Thoracic aorta (tissue), 2 donors: ENCODE measurements at regions not wholly inside any gene's neighbourhood (a gene's known extent, or its start where the extent isn't known, plus 50 kb on each side); places are given as distances from the start of the nearest gene placed in this dataset.

ENCODE experiments used
- ATAC-seq: fragments of 150-250 bp; one replicate; pipeline ENCODE4 v1.8.0; 2017; ENCODE audit warnings: low read depth; ENCODE audit not compliant: insufficient number of reproducible peaks, low FRiP score
- DNase-seq: peaks from one replicate; pipeline ENCODE4 v3.0.0-alpha.2; 2020; ENCODE audit warnings: low spot score
- H3K27ac ChIP-seq, 2 donors: fragments of 200-600 bp; sonication (generic); 1 replicate in 1 of 2; 2 replicates in 1 of 2; pipeline ENCODE4 v1.5.1; 2016; ENCODE audit warnings: mild to moderate bottlenecking in 2 of 2, moderate library complexity in 2 of 2
- H3K27me3 ChIP-seq: fragments of 200-600 bp; sonication (generic); replicated peaks from 2 replicates; pipeline ENCODE4 v1.6.0; 2016; ENCODE audit warnings: mild to moderate bottlenecking; ENCODE audit not compliant: insufficient read depth
- H3K36me3 ChIP-seq: fragments of 200-600 bp; sonication (generic); one replicate; pipeline ENCODE4 v1.5.1; 2016
- H3K4me1 ChIP-seq, 2 donors: fragments of 200-600 bp; sonication (generic); 1 replicate in 1 of 2; 2 replicates in 1 of 2; pipeline versions ENCODE4 v1.5.1 to v1.6.0; 2016; ENCODE audit warnings: low read depth in 2 of 2, mild to moderate bottlenecking in 1 of 2; ENCODE audit not compliant: control insufficient read depth in 1 of 2
- H3K4me3 ChIP-seq: fragments of 200-600 bp; sonication (generic); 2 replicates; pipeline ENCODE4 v1.5.1; 2016; ENCODE audit warnings: mild to moderate bottlenecking
- H3K9me3 ChIP-seq: fragments of 200-600 bp; sonication (generic); 2 replicates; pipeline ENCODE4 v1.5.1; 2016
- TF ChIP-seq, protein P1 (sequence below): fragments of 200-600 bp; sonication (generic); IDR thresholded peaks from one replicate; pipeline ENCODE4 v1.5.1; 2019; ENCODE audit warnings: antibody characterized with exemption

DNA sequence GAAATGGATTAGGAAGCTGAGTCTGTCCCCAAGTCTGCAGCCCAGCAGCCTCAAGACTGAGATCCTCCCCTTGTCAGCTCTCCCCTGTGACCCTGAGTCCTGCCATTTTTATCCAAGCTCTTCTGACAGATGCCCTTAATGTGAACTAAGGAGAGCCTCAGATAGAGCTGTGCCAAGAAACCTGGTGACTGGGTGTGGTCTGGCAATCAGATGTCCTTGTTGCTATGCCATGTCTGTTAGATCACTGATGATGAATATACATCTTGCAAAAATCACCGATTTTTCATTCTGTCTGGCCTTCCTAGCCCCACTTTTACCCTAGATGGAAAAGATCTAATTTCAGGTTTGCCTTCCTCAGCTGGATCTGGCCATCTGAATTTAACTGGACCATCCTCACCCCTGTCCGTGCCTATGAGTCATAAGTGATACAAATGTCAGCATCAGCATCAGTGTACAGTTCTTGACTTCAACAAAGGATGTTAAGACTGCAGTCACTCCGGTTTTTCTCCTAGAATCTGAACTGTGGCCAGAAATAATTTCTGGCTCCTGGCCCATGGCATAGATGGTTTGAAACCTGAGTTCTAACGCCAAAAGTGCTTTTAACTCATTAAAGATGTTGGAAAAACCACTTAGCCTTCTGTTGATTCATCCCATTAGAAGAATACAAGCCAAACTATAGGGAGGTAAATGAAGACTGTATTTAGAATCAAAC lies 61.2 kb upstream of the GRIP1 start:
- Histone ChIP-seq H3K4me3 (no peak overlapping the region), H3K27ac (no peak overlapping the region), H3K4me1 (no peaks in the 10 kb centered on the region), H3K27me3 (no peaks in the 10 kb centered on the region), H3K9me3 (no peaks in the 10 kb centered on the region), H3K36me3 (no peaks in the 10 kb centered on the region)
- ATAC-seq (no peak), DNase-seq (no peak)
- TF ChIP-seq, protein P1, sequence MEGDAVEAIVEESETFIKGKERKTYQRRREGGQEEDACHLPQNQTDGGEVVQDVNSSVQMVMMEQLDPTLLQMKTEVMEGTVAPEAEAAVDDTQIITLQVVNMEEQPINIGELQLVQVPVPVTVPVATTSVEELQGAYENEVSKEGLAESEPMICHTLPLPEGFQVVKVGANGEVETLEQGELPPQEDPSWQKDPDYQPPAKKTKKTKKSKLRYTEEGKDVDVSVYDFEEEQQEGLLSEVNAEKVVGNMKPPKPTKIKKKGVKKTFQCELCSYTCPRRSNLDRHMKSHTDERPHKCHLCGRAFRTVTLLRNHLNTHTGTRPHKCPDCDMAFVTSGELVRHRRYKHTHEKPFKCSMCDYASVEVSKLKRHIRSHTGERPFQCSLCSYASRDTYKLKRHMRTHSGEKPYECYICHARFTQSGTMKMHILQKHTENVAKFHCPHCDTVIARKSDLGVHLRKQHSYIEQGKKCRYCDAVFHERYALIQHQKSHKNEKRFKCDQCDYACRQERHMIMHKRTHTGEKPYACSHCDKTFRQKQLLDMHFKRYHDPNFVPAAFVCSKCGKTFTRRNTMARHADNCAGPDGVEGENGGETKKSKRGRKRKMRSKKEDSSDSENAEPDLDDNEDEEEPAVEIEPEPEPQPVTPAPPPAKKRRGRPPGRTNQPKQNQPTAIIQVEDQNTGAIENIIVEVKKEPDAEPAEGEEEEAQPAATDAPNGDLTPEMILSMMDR: no peak

DNA sequence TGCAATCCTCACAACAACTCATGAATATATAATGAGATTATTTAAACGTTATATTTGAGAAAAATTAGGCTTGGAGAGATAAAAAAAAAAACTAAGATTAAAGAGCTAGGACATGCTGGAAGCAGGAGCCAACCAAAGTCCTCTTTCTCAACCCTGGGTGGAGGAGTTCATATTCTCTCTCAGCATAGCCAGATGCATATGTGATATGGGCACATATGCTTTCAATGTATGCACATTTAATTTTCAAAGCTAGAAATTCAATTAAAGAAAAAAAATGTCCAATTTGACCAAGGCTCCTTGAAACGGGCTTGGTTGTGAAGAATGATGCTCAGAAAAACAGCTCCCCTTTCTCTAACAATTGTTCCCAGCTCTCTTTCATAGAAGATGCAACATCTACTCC lies 61.9 kb upstream of the GRIP1 start:
- Histone ChIP-seq H3K27me3 (no peaks in the 10 kb centered on the region), H3K36me3 (no peaks in the 10 kb centered on the region), H3K4me1 (no peaks in the 10 kb centered on the region), H3K4me3 (no peak overlapping the region), H3K27ac (no peak overlapping the region), H3K9me3 (no peaks in the 10 kb centered on the region)
- TF ChIP-seq, protein P1: no peak
- DNase-seq (no peak), ATAC-seq (no peak)

DNA sequence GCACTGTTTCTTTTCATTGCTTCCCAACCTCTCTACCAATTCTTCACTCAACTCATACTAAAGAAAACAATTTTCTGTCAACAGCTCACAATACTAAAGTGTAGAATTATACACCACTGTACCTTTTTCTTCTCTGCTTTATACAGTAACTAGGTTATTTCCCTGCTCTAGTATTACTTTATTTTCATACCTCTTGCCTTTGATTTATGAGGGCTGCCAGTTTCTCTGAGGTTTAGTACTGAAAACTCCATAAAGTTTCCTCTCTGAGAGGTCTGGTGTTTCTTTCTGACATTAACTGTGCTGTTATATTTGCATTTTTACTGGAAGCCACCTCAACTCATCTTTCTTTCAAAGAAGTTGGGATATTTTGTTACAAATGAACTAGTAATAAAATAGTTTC lies 63.0 kb upstream of the GRIP1 start:
- DNase-seq: no peak
- no peaks in the 10 kb centered on the region for H3K36me3 ChIP-seq
- H3K27ac ChIP-seq: no peak overlapping the region
- no peak for ATAC-seq
- no peaks in the 10 kb centered on the region for H3K4me1 ChIP-seq
- TF ChIP-seq, protein P1: no peak
- H3K4me3 ChIP-seq: no peak overlapping the region
- H3K9me3 ChIP-seq: no peaks in the 10 kb centered on the region
- H3K27me3 ChIP-seq: no peaks in the 10 kb centered on the region

DNA sequence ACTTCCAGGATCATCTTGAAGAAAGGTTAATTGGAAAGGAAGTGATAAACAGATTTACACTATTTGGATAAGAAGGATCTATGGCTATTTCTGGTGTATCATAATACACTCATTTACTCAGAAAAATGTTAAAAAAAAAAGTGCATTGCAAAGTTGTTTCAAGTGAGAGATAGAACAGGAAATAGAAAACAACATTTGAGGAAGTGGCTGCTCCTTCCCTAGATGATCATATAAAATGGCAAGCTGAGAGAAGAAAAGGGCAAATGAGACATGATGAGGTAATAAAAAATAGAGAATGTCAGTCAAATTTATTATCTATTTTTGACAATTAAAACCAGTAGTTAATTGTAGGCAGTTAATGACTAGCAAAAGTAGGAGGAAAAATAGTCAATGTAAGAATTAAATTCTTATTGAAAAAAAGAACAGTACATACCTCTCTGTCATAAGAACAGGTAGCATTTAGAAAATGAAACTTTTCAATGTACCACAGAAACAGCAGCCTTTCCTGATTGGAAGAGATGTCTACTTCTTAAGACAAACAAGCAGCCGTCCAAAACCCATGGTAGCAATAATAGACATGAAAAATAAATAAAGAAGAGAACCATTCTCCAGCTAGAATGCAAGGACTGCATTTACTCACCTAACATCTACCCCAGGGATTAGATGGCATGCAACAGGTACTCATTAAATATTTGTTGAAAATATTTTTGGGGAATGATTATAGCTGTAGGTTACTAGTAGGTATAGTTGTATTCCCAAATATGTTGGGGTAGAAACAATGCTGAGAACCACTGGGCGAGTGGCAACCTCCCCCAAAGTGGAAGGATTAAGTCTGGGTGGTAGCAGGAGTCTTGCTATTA lies 63.9 kb upstream of the GRIP1 start:
- no peak overlapping the region for H3K4me3 ChIP-seq
- H3K27me3 ChIP-seq: no peaks in the 10 kb centered on the region
- no peaks in the 10 kb centered on the region for H3K36me3 ChIP-seq
- TF ChIP-seq, protein P1: no peak
- H3K27ac ChIP-seq: no peak overlapping the region
- H3K9me3 ChIP-seq: no peaks in the 10 kb centered on the region
- no peak for ATAC-seq
- DNase-seq: no peak
- no peaks in the 10 kb centered on the region for H3K4me1 ChIP-seq

DNA sequence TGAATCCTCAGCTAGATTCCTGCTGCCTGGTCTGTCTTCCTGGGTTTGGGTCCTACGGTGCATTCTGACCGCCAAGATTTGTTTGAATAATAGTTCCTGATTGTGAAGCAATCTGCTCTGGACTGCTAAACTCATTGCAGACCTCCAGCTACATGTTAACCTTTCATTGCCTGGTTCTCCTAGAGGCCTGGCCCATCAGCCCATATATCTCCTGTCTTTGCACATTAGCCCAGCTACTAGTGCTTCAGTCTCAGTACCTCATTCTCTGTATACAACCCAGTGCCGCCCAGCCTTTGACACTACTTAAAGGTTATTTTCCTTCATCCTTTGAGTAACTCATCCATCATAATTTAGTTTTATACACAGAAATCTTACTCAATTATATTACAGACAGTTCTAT lies 65.6 kb upstream of the GRIP1 start:
- no peak overlapping the region for H3K27ac ChIP-seq
- TF ChIP-seq, protein P1: no peak
- no peaks in the 10 kb centered on the region for H3K36me3 ChIP-seq
- H3K4me1 ChIP-seq: no peaks in the 10 kb centered on the region
- no peaks in the 10 kb centered on the region for H3K9me3 ChIP-seq
- DNase-seq (no peak), ATAC-seq (no peak)
- H3K27me3 ChIP-seq: no peaks in the 10 kb centered on the region
- no peak overlapping the region for H3K4me3 ChIP-seq
